ENCODE measurements at regions not wholly inside any gene's neighbourhood (a gene's known extent, or its start where the extent isn't known, plus 50 kb on each side); places are given as distances from the start of the nearest gene placed in this dataset.
"Not testable (repeated sequence)": the region's sequence is repeated elsewhere in the genome, so short reads cannot be mapped to it uniquely, and the experiment has no call there.

GRCh38 chr4:156113138-156113765 is 159.6 kb upstream of the CTSO start:
- Histone ChIP-seq H3K4me3 (no peak overlapping the region), H3K36me3 (no peaks in the 10 kb centered on the region), H3K9me3 (no peaks in the 10 kb centered on the region), H3K27ac (no peak overlapping the region), H3K27me3 (replicated peaks; ENCODE audit: insufficient read depth) (no peaks in the 10 kb centered on the region), H3K4me1 (ENCODE audit: control insufficient read depth in 1 of 2, low read depth in 2 of 2) (peaks cover 0 to 6% of the 10 kb centered on the region in 2 donors)
- ATAC-seq (ENCODE audit: insufficient number of reproducible peaks, low FRiP score, low read depth) (no peak), DNase-seq (ENCODE audit: low spot score) (no peak)
- TF ChIP-seq CTCF (IDR thresholded peaks at IDR 0.05) = no peak

- ATAC-seq (ENCODE audit: insufficient number of reproducible peaks, low FRiP score, low read depth) = no peak
- no peaks in the 10 kb centered on the region for H3K4me1 ChIP-seq (ENCODE audit: control insufficient read depth in 1 of 2, low read depth in 2 of 2)
These were observed 158.0 kb upstream of the CTSO start for GRCh38 chr4:156111686-156112085.

DNA sequence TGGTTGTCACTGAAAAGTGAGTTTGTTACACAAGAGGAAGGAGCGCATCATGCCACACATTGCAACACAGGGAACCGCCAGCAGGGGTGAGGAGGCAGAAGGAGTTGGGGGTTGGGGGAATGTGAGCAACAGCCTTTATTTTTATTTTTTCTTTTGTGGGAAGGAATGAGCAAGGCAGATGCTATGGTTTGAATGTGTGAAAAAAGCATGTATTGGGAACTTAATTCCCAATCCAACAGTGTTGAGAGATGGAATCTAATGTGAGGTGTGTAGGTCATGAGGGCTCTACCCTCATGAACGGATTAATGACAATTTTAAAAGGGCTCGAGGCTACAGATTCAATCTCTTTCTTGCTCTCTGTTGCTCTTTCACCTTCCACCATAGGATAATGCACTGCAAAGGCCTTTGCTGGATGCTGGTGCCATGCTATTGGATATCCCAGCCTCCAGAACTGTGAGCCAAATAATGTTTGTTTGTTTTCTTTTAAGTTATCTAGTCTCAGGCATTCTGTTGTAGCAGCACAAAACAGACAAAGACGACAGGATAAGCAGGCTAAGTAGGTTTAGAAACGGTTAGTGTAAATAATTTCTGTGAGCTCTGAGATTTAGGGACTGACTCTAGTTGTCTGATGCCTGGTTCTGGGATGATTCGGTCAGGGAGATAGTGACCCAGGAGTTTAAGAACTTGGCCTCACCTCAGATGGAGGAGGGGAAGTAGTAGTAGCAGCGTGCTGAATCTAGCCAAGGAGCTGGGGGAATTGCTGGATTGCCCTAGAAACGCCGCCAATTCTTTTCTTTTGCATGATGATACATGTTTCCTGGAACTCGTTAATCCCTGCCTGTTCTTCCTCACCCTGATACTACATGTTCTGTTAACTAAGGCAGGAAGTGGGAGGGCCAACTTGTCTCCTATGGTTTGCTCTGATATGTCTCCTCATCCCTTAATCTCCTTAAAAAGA is 156.6 kb upstream of the CTSO start:
- ATAC-seq (ENCODE audit: insufficient number of reproducible peaks, low FRiP score, low read depth) = no peak
- Histone ChIP-seq H3K9me3 (no peaks in the 10 kb centered on the region), H3K27ac (no peak overlapping the region), H3K4me3 (no peak overlapping the region), H3K27me3 (replicated peaks; ENCODE audit: insufficient read depth) (no peaks in the 10 kb centered on the region), H3K4me1 (ENCODE audit: control insufficient read depth in 1 of 2, low read depth in 2 of 2) (no peaks in the 10 kb centered on the region), H3K36me3 (no peaks in the 10 kb centered on the region)
- DNase-seq (ENCODE audit: low spot score) = no peak
- TF ChIP-seq CTCF (IDR thresholded peaks at IDR 0.05) = no peak

More at GRCh38 chr4:156111686-156112085, 158.0 kb upstream of the CTSO start:
- Histone ChIP-seq H3K27ac (no peak overlapping the region), H3K4me3 (no peak overlapping the region), H3K36me3 (no peaks in the 10 kb centered on the region), H3K27me3 (replicated peaks; ENCODE audit: insufficient read depth) (no peaks in the 10 kb centered on the region), H3K9me3 (no peaks in the 10 kb centered on the region)
- no peak for TF ChIP-seq CTCF (IDR thresholded peaks at IDR 0.05)
- no peak for DNase-seq (ENCODE audit: low spot score)

DNA sequence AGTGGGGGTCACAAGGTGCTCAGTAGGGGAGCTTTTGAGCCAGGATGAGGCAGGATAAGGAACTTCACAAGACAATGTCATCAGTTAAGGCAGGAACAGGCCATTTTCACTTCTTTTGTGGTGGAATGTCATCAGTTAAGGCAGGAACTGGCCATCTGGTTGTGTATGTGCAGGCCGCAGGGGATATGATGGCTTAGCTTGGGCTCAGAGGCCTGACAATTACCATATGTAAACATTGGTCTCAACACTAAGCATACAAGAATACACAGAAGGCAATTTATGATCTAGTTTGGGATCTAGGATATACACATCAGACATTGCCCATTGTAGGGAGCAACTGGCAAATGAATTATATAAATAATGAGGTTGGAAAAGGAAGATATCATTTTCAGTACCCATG is 155.4 kb upstream of the CTSO start:
- H3K27me3 ChIP-seq (replicated peaks; ENCODE audit: insufficient read depth); H3K9me3 ChIP-seq; H3K4me3 ChIP-seq; ATAC-seq (ENCODE audit: insufficient number of reproducible peaks, low FRiP score, low read depth); H3K27ac ChIP-seq; H3K4me1 ChIP-seq (ENCODE audit: control insufficient read depth in 1 of 2, low read depth in 2 of 2); DNase-seq (ENCODE audit: low spot score); H3K36me3 ChIP-seq: not testable (repeated sequence)

- Histone ChIP-seq H3K9me3 (no peaks in the 10 kb centered on the region), H3K4me1 (ENCODE audit: control insufficient read depth in 1 of 2, low read depth in 2 of 2) (no peaks in the 10 kb centered on the region), H3K4me3 (no peak overlapping the region), H3K27me3 (replicated peaks; ENCODE audit: insufficient read depth) (no peaks in the 10 kb centered on the region), H3K27ac (no peak overlapping the region), H3K36me3 (no peaks in the 10 kb centered on the region)
- no peak for DNase-seq (ENCODE audit: low spot score)
- no peak for TF ChIP-seq CTCF (IDR thresholded peaks at IDR 0.05)
- ATAC-seq (ENCODE audit: insufficient number of reproducible peaks, low FRiP score, low read depth) = no peak
These were observed 149.6 kb upstream of the CTSO start for GRCh38 chr4:156103311-156103710.

All from thoracic aorta (tissue), 2 donors.